A673 (cell line): ENCODE measurements at regions not wholly inside any gene's neighbourhood (a gene's known extent, or its start where the extent isn't known, plus 50 kb on each side); places are given as distances from the start of the nearest gene placed in this dataset.
"Not testable (repeated sequence)": the region's sequence is repeated elsewhere in the genome, so short reads cannot be mapped to it uniquely, and the experiment has no call there.

Source experiments
- EZH2 ChIP-seq: fragments of 200-600 bp; sonication (generic); IDR thresholded peaks from 2 replicates; pipeline ENCODE4 v1.6.1; 2017; ENCODE audit warnings: borderline replicate concordance, low read depth, mild to moderate bottlenecking, mixed read lengths, antibody characterized with exemption, low read length; ENCODE audit not compliant: poor library complexity, severe bottlenecking
- TF ChIP-seq, protein P1 (sequence below): fragments of 300-800, 200-600 bp; sonication (generic); conservative IDR thresholded peaks from 2 replicates; pipeline ENCODE4 v1.5.1; 2017; ENCODE audit warnings: low read depth, mild to moderate bottlenecking, antibody characterized with exemption, low read length, moderate library complexity, mixed read lengths

DNA sequence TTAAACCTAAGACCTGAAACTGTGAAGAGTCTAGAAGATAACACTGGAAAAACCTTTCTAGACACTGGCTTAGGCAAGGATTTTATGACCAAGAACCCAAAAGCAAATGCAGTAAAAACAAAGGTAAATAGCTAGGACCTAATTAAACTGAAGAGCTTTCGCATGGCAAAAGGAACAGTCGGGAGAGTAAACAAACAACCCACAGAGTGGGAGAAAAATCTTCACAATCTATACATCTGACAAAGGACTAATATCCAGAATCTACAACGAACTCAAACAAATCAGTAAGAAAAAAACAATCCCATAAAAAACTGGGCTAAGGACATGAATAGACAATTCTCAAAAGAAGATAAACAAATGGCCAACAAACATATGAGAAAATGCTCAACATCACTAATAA lies 64.4 kb upstream of the MED14 start:
- TF ChIP-seq, protein P1, sequence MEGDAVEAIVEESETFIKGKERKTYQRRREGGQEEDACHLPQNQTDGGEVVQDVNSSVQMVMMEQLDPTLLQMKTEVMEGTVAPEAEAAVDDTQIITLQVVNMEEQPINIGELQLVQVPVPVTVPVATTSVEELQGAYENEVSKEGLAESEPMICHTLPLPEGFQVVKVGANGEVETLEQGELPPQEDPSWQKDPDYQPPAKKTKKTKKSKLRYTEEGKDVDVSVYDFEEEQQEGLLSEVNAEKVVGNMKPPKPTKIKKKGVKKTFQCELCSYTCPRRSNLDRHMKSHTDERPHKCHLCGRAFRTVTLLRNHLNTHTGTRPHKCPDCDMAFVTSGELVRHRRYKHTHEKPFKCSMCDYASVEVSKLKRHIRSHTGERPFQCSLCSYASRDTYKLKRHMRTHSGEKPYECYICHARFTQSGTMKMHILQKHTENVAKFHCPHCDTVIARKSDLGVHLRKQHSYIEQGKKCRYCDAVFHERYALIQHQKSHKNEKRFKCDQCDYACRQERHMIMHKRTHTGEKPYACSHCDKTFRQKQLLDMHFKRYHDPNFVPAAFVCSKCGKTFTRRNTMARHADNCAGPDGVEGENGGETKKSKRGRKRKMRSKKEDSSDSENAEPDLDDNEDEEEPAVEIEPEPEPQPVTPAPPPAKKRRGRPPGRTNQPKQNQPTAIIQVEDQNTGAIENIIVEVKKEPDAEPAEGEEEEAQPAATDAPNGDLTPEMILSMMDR: not testable (repeated sequence)
- not testable (repeated sequence) for TF ChIP-seq EZH2
